GM23338 (cell line): ENCODE measurements at regions not wholly inside any gene's neighbourhood (a gene's known extent, or its start where the extent isn't known, plus 50 kb on each side); places are given as distances from the start of the nearest gene placed in this dataset.

Experiments used
- CTCF ChIP-seq, 2 experiments: fragments of 200-600 bp in 1 of 2; sonication (generic) in 1 of 2; conservative IDR thresholded peaks; 2 replicates each; pipeline versions ENCODE4 v1.5.1 to v1.6.1; 2016 to 2017; ENCODE audit warnings: antibody characterized with exemption in 2 of 2, low read depth in 2 of 2, mild to moderate bottlenecking in 2 of 2, moderate library complexity in 1 of 2
- POLR2AphosphoS5 ChIP-seq: IDR thresholded peaks from 2 replicates; pipeline ENCODE4 v1.6.1; 2016; ENCODE audit warnings: antibody characterized with exemption, low read depth

- TF ChIP-seq CTCF (conservative IDR thresholded peaks at IDR 0.05; ENCODE audit: low read depth in 2 of 2) (no peak), POLR2AphosphoS5 (no peak)
These were observed 432.9 kb downstream of the SETD4 start for GRCh38 chr21:35627462-35627861.
